ENCODE measurements at regions not wholly inside any gene's neighbourhood (a gene's known extent, or its start where the extent isn't known, plus 50 kb on each side); places are given as distances from the start of the nearest gene placed in this dataset.

- TF ChIP-seq CTCF (conservative IDR thresholded peaks at IDR 0.05; ENCODE audit: low read depth, low read length), result no peak
- no peak overlapping the region for H3K4me3 ChIP-seq (ENCODE audit: low read depth, low read length)
- no peak for DNase-seq (ENCODE audit: low read depth)
These were observed 145.2 kb upstream of the ARID2 start for GRCh38 chr12:45584336-45584735.

DNA sequence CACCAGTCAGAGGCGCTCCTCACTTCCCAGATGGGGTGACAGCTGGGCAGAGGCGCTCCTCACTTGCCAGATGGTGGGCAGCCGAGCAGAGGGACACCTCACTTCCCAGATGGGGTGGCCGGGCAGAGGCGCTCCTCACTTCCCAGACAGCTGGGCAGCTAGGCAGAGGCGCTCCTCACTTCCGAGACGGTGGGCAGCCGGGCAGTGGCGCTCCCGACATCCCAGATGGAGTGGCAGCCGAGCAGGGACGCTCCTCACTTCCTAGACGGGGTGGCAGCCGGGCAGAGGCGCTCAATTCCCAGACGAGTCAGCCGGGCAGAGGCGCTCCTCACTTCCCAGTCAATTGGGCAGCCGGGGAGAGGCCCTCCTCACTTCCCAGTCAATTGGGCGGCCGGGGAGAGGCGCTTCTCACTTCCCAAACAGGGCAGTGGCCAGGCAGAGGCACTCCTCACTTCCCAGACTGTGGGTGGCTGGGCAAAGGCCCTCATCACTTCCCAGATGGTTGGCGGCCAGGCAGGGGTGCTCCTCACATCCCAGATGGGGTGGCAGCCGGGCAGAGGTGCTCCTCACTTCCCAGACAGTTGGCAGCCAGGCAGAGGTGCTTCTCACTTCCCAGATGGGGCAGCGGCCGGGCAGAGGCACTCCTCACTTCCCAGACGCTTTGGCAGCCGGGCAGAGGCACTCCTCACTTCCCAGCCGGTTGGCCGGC, 143.8 kb upstream of the ARID2 start:
- no peak for DNase-seq (ENCODE audit: low read depth)
- no peak overlapping the region for H3K4me3 ChIP-seq (ENCODE audit: low read depth, low read length)
- no peak for TF ChIP-seq CTCF (conservative IDR thresholded peaks at IDR 0.05; ENCODE audit: low read depth, low read length)

- DNase-seq (ENCODE audit: low read depth), result no peak
- no peak overlapping the region for H3K4me3 ChIP-seq (ENCODE audit: low read depth, low read length)
- no peak for TF ChIP-seq CTCF (conservative IDR thresholded peaks at IDR 0.05; ENCODE audit: low read depth, low read length)
These were observed 143.0 kb upstream of the ARID2 start for GRCh38 chr12:45586486-45586885.

DNA sequence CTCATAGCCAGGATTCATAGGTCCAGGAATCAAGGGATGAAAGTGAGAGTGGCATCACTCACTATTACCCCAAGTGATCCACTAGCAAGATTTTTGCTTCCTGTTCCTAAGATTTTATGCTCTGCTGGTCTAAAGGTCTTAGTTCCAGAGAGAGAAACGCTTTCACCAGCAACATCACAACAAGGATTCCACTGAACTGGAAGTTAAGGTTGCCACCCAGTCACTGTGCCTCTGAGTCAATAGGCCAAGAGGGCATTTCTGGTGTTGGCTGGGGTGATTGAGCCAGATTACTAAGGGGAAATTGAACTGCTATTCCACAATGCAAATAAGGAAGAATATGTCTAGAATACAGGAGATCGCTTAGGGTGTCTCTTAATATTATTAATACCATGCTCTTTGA, 142.5 kb upstream of the ARID2 start:
- TF ChIP-seq CTCF (conservative IDR thresholded peaks at IDR 0.05; ENCODE audit: low read depth, low read length), result no peak
- no peak for DNase-seq (ENCODE audit: low read depth)
- H3K4me3 ChIP-seq (ENCODE audit: low read depth, low read length), result no peak overlapping the region

DNA sequence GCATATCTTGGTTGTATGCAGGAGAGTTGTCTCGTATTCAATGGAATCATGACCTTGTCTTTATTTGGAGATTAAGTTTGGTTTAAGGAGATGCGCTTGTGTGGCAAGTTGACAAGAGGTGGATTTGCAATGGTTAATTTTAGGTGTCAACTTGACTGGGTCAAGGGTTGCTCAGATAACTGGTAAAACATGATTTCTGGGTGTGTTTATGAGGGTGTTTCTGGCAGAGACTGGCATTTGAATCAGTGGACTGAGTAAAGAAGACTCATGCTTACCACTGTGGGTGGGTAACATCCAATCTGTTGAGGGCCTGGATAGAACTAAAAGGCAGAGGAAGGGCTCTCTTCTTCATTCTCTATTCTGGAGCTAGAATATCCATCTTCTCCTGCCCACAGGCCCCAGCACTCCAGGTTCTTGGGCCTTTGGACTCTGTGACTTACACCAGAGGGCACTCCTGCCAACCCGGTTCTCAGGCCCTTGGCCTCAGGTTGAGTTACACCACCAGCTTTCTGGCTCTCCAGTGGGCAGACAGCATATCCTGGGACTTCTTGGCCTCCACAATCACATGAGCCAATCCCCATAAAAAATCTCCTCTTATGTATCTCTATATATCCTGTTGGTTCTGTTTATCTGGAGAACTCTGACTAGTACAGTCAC, 141.5 kb upstream of the ARID2 start:
- no peak overlapping the region for H3K4me3 ChIP-seq (ENCODE audit: low read depth, low read length)
- peak; percentile 34 for TF ChIP-seq CTCF (conservative IDR thresholded peaks at IDR 0.05; ENCODE audit: low read depth, low read length)
- DNase-seq (ENCODE audit: low read depth), result no peak

DNA sequence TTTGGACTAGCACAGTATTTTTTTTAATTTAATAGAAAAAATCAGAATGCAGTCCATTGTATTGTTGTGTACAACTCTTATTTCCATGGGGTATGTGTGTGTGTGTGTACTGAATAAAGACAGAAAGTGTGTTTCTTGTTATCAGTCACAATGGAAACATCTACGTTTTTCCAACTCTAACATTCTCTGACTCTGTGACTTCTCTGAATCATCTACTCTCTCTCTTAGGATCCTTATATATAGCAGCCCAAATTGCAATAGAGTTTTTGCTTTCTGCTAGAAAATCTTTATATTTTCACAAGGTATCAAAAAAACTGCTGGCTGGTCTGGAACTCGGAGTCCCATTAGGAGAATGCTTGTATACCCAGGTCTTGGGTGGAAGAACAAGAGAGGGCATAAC, 138.9 kb upstream of the ARID2 start:
- no peak for DNase-seq (ENCODE audit: low read depth)
- no peak overlapping the region for H3K4me3 ChIP-seq (ENCODE audit: low read depth, low read length)
- no peak for TF ChIP-seq CTCF (conservative IDR thresholded peaks at IDR 0.05; ENCODE audit: low read depth, low read length)

DNA sequence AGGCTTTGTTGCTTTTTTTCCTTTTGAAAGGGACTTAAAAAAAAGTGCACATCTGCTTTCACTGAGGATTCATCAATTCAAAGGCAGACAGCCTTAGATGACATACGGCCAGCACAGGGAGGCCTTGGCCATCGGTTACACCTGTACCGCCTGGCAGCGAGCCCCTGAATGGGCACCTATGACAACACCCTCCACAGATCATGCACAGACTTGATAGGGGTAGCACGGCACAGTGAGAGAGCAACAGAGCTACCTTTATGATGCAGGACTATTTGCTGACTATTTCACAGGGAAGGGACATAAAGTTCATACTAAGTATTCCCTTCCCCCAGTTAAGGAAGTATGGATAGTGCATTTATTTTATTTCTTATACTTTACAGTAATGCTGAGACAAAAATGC, 137.9 kb upstream of the ARID2 start:
- no peak overlapping the region for H3K4me3 ChIP-seq (ENCODE audit: low read depth, low read length)
- no peak for DNase-seq (ENCODE audit: low read depth)
- no peak for TF ChIP-seq CTCF (conservative IDR thresholded peaks at IDR 0.05; ENCODE audit: low read depth, low read length)
